ENCODE measurements at regions not wholly inside any gene's neighbourhood (a gene's known extent, or its start where the extent isn't known, plus 50 kb on each side); places are given as distances from the start of the nearest gene placed in this dataset.

- Histone ChIP-seq H3K4me1 (no peaks in the 10 kb centered on the region), H3K4me3 (no peak overlapping the region), H3K36me3 (no peaks in the 10 kb centered on the region), H3K27me3 (no peaks in the 10 kb centered on the region), H3K9me3 (no peaks in the 10 kb centered on the region), H3K27ac (no peak overlapping the region)
- no peak for DNase-seq
- intact Hi-C loops (cut with DNase I; ENCODE audit: low total_unique reads): no loop called here
- TF ChIP-seq, protein P1, sequence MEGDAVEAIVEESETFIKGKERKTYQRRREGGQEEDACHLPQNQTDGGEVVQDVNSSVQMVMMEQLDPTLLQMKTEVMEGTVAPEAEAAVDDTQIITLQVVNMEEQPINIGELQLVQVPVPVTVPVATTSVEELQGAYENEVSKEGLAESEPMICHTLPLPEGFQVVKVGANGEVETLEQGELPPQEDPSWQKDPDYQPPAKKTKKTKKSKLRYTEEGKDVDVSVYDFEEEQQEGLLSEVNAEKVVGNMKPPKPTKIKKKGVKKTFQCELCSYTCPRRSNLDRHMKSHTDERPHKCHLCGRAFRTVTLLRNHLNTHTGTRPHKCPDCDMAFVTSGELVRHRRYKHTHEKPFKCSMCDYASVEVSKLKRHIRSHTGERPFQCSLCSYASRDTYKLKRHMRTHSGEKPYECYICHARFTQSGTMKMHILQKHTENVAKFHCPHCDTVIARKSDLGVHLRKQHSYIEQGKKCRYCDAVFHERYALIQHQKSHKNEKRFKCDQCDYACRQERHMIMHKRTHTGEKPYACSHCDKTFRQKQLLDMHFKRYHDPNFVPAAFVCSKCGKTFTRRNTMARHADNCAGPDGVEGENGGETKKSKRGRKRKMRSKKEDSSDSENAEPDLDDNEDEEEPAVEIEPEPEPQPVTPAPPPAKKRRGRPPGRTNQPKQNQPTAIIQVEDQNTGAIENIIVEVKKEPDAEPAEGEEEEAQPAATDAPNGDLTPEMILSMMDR (IDR thresholded peaks at IDR 0.05): no peak
Measured at GRCh38 chrX:97763391-97763790, 879.7 kb downstream of the RPA4 start.

- Histone ChIP-seq H3K4me1 (no peaks in the 10 kb centered on the region), H3K9me3 (no peaks in the 10 kb centered on the region), H3K4me3 (no peak overlapping the region), H3K27me3 (no peaks in the 10 kb centered on the region), H3K27ac (no peak overlapping the region), H3K36me3 (no peaks in the 10 kb centered on the region)
- intact Hi-C loops (cut with DNase I; ENCODE audit: low total_unique reads): no loop called here
- TF ChIP-seq, protein P1 (IDR thresholded peaks at IDR 0.05): no peak
- no peak for DNase-seq
Measured at GRCh38 chrX:97763981-97764380, 880.3 kb downstream of the RPA4 start.

DNA sequence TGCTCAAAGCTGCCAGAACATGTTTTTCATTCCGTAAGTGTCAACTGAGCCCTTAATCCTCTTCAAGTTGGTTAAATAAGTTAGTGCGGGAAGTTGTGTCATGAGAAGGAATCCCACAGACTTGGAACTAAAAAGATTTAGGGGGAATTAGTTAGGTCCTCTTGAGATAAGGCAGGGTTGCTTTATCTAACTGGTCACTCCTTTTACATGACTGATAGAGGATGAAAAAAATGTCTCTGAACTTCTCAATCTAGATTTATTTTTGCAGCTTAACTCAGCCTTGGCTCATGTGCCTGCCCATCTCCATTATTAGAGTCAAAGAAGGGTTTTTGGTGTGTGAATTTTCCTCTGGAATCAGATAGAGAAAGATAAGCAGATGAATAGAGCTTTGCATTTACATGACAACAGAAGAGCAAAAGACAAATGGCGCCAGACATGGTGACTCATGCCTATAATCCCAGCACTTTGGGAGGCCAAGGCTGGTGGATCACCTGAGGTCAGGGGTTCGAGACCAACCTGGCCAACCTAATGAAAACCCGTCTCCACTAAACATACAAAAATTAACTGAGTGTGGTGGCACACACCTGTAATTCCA, 882.9 kb downstream of the RPA4 start:
- TF ChIP-seq, protein P1 (IDR thresholded peaks at IDR 0.05): no peak
- no peak overlapping the region for H3K4me3 ChIP-seq
- H3K27me3 ChIP-seq: no peaks in the 10 kb centered on the region
- DNase-seq: no peak
- no peaks in the 10 kb centered on the region for H3K36me3 ChIP-seq
- no peaks in the 10 kb centered on the region for H3K9me3 ChIP-seq
- no peaks in the 10 kb centered on the region for H3K4me1 ChIP-seq
- H3K27ac ChIP-seq: no peak overlapping the region
- intact Hi-C loops (cut with DNase I; ENCODE audit: low total_unique reads): no loop called here

- intact Hi-C loops (cut with DNase I; ENCODE audit: low total_unique reads): no loop called here
- Histone ChIP-seq H3K4me3 (no peak overlapping the region), H3K9me3 (peaks cover 0 to 6% (median 6%) of the 10 kb centered on the region in 3 donors), H3K27me3 (no peaks in the 10 kb centered on the region), H3K4me1 (no peaks in the 10 kb centered on the region), H3K36me3 (no peaks in the 10 kb centered on the region), H3K27ac (no peak overlapping the region)
- TF ChIP-seq, protein P1 (IDR thresholded peaks at IDR 0.05): no peak
- no peak for DNase-seq
Measured at GRCh38 chrX:97787311-97787710, 903.6 kb downstream of the RPA4 start.

DNA sequence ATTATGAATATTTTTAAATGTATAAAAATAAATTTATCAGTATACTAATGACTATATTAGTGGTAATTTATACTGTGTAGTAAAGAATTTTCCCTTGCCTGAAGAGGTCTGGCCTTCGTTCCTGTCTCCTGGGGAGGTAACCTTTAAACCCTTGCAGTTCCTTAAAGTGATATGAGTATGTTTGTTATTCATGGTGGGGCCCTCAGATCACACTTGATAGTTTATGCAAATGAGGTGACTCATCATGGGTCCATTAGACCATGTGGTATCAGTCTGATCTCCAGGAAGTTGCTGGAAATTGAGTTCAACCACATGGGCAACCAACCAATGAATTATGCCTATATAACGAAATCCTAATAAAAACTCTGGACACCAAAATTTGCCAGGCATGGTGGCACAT, 904.1 kb downstream of the RPA4 start:
- Histone ChIP-seq H3K27me3 (no peaks in the 10 kb centered on the region), H3K4me3 (no peak overlapping the region), H3K27ac (no peak overlapping the region), H3K9me3 (peaks cover 0 to 6% (median 3%) of the 10 kb centered on the region in 3 donors), H3K4me1 (no peaks in the 10 kb centered on the region), H3K36me3 (no peaks in the 10 kb centered on the region)
- intact Hi-C loops (cut with DNase I; ENCODE audit: low total_unique reads): no loop called here
- no peak for DNase-seq
- TF ChIP-seq, protein P1 (IDR thresholded peaks at IDR 0.05): no peak

GRCh38 chrX:97790850-97791249, 907.1 kb downstream of the RPA4 start:
- Histone ChIP-seq H3K27me3 (no peaks in the 10 kb centered on the region), H3K27ac (no peak overlapping the region), H3K9me3 (no peaks in the 10 kb centered on the region), H3K4me3 (no peak overlapping the region), H3K4me1 (no peaks in the 10 kb centered on the region), H3K36me3 (no peaks in the 10 kb centered on the region)
- TF ChIP-seq, protein P1 (IDR thresholded peaks at IDR 0.05): no peak
- DNase-seq: no peak
- intact Hi-C loops (cut with DNase I; ENCODE audit: low total_unique reads): no loop called here

Measured in tibial artery (tissue), 4 donors.